ENCODE measurements at regions not wholly inside any gene's neighbourhood (a gene's known extent, or its start where the extent isn't known, plus 50 kb on each side); places are given as distances from the start of the nearest gene placed in this dataset.
"Not testable (repeated sequence)": the region's sequence is repeated elsewhere in the genome, so short reads cannot be mapped to it uniquely, and the experiment has no call there.

DNA sequence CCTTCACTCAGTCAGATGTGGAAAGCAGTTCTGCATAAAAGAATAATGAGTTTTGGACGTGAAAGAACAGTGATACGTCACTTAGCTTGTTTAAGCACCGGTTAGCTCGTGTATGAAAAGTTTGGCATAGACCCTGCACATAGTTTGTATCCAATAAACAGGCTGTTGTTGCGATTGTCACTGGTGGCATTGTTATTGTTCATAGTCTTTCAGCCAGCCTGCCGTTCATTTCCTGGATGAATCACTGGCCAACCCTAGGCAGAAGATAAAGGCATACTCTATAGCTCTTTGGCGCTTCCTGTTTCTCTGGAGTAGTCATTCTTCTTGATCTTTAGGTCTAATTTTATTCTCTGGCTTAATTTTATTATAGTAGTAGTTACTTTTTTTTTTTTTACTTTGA lies 57.8 kb upstream of the ANKRD30A start:
- no peak for DNase-seq

DNA sequence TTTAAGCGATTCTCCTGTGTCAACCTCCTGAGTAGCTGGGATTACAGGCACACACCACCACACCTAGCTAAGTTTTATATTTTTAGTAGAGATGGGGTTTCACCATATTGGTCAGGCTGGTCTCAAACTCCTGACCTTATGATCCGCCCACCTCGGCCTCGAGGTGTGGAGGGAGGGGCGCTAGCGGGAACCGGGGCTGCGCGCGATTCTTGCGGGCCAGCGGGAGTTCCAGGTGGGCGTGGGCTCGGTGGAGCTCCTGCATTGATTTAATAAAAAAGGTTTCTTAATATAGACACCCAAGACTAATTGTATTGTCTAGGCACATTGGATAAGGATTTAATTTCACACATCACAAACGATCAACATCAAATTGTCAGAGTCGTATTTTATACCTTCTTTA lies 63.1 kb upstream of the ANKRD30A start:
- not testable (repeated sequence) for DNase-seq

DNA sequence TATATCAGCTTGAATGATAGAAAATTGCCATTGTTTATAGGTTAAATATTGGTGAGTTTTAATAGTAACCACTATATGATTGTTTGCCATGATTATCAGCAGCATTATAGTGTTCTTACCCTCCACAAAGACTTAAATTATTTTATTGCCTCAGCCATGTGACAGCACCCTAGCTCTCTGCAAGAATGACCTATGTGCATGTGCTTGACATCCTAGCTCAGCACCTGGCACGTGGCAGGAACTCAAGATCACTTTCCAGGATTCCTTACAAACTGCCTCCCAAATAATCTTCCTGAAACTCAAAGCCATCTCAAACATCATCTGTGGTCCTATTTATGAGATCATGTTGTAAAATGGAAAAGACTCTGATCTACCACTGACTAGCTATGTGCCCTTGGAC lies 68.1 kb upstream of the ANKRD30A start:
- DNase-seq, result no peak

DNA sequence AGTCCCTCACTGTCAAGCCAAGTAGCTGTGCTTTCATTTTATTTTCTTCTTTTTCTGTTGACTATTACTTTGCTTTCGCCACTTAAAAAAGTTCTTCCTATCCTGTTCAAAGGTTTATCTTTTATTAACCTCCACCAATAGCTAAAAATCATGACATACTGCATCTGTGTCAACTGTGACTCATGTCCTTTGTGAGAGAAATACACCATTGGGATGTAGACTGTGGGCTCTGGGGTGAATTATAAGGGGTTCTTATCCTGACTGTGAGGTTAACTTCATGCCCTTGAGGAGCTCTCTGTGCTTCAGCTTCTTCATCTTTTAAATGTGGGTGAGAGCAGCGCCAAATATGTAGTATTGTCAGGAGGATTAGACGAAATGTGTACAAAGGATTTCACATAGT lies 71.9 kb upstream of the ANKRD30A start:
- no peak for DNase-seq

DNA sequence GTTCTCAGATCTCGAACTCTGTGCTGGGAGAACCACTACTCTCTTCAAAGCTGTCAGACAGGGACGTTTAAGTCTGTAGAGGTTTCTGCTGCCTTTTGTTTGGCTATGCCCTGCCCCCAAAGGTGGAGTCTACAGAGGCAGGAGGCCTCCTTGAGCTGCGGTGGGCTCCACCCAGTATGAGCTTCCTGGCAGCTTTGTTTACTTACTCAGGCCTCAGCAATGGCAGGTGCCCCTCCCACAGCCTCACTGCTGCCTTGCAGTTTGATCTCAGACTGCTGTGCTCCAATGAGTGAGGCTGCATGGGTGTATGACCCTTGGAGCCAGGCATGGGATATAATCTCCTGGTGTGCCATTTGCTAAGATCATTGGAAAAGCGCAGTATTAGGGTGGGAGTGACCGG lies 75.4 kb upstream of the ANKRD30A start:
- not testable (repeated sequence) for DNase-seq

DNA sequence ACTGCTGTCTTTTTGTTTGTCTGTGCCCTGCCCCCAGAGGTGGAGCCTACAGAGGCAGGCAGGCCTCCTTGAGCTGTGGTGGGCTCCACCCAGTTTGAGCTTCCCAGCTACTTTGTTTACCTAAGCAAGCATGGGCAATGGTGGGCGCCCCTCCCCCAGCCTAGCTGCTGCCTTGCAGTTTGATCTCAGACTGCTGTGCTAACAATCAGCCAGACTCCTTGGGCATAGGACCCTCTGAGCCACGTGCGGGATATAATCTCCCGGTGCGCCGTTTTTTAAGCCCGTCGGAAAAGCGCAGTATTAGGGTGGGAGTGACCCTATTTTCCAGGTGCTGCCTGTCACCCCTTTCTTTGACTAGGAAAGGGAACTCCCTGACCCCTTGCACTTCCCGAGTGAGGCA lies 81.1 kb upstream of the ANKRD30A start:
- not testable (repeated sequence) for DNase-seq

DNA sequence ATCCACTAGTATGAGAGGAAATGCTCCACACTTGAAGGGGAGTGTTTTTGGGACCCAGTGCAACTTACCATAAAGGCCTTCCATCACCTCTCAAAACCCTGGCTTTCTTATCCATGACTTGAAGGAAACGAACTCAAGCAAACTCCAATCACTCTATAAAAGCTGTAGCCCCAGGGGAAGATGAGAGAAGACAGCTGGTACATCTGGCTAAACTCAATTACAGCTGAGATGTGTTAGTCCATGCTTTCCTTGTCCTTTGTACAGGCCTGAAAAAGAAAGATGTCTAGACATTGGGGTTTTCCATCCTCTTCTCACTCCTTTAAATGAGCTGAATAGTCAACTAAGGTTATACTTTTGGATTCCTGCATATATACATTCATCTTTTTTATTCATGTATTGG lies 89.5 kb upstream of the ANKRD30A start:
- DNase-seq, result no peak

DNA sequence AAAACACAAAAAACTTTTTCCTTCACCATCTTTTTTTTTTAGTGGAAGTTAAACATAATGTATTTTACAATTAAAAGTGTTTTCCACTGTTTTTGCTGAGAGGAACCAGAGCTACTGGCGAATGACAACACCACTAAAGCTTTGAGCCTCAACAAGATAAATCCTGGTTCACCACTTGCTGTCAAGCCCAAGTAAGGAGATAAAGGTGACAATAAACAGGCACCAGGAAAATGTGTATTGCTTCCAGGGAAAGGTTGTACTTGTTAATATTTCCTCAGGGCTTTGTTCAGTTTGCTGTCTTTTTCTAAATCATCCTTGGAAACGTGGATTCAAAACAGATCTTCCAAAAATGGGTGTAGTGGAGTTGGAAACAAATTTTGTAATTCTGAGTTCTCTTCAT lies 109.9 kb upstream of the ANKRD30A start:
- DNase-seq, result no peak

DNA sequence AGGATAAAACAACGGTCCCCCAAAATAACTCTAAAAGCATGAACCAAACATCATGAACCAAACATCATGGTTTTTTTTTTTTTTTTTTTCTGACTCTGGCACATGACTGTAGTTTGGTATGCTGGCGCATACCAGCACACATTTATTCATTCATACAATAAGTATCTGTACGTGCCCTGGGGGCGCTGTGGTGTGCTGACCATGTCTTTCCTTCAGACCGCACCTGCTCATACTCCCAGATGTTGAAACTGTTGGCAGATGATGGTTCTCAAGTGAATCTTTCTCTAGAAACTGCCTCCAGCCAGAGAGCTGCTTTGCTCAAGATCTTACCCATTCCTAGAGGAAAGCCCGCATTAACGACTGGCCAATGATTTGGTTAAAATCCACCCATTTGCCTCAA lies 114.7 kb upstream of the ANKRD30A start:
- no peak for DNase-seq

DNA sequence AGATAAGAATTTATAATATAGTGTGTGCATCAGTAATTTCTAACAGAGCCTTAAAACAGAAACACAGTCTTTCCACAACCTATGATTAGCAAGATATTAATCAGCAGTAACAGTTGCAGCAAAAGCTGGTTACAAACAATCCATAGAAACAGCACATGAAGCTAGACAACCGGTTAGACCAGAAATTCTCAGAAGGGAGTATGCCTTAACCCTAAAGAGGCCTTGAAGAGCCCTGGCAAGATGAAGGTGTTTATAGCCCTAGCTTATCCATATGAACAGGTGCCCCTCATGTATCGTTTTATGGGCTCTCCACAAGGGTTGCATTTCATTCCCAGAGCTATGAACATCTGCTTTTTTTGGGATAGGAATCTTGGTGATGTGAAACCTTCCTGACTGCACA lies 117.1 kb upstream of the ANKRD30A start:
- not testable (repeated sequence) for DNase-seq

DNA sequence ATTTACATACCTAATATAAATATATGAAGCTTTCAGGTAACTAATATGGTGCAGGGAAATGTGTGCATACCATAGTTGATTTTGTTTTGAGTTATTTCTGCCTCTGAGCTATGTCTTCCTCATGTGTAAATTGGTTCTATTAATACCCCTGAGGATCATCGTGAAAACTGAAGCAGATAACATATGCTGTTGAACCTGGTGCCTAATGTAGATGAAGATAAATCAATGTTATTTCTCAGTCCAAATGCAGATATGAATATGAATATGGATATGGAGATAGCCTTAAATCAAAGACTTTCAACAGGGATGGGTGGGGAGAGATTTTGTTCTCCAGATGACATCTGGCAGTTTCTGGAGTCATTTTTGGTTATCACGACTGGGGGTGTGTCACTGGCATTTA lies 122.3 kb upstream of the ANKRD30A start:
- no peak for DNase-seq

DNA sequence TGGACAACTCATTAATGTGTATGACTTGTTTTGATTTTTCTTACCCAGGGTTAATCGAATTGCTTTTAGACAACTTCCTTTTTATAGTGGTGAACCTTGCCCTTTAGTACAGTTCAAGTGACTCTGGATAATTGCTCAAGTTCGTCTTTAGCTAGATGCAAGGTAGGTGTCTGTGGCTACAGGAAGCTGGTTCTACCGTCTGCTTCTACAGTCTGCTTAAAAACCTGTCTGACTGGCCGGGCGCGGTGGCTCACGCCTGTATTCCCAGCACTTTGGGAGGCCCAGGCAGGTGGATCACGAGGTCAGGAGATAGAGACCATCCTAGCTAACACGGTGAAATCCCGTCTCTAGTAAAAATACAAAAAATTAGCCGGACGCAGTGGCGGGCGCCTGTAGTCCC lies 129.6 kb upstream of the ANKRD30A start:
- not testable (repeated sequence) for DNase-seq

DNA sequence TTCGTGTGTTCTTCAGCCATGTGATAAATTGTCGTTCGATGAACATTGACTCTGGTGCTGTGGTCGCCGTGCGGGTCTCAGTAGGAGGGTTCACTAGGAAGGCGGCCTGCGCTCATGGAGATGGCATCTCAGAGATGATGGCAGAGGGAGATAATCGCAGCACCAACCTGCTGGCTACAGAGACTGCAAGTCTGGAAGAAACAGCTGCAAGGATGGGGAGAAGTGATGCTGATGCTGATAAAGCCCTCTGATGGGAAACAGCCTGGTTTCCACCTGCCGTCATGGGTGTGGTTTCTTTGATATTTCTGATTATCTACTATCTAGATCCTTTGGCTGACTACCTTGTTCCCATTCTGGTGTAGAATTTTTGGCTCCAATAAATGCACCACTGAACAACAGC lies 130.5 kb upstream of the ANKRD30A start:
- DNase-seq, result no peak

DNA sequence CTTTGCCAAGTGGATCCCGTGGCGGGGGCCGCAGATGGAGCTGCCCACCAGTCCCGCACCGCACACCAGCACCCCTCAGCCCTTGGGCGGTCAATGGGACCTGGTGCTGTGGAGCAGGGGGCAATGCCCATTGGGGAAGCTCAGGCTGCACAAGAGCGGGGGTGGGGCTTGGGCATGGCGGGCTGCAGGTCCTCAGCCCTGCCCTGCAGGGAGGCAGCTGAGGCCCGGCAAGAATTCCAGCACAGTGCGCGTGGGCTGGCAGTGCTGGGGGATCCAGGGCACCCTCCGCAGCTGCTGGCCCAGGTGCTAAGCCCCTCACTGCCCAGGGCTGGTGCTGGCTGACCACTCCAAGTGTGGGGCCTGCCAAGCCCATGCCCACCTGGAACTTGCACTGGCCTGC lies 136.2 kb upstream of the ANKRD30A start:
- no peak for DNase-seq

DNA sequence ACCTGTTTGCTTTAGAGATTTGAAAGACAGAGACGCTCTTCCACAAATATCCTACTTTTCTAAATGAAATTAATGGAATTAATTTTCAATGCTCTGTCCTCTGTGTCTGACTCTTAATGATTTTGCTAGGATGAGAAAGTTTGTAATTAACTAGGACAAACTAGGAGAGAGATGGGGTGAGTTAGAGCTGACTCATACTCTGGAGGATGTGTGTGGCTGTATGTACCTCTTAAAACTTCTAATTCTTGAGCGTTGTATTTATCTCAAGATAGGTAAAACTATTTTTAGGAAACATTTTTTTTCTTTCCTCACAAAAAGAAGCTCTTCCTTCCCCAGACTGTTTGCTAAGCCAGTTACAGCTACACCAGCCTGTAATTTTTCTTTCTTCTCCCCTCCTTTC lies 178.8 kb upstream of the ANKRD30A start:
- no peak for DNase-seq

DNA sequence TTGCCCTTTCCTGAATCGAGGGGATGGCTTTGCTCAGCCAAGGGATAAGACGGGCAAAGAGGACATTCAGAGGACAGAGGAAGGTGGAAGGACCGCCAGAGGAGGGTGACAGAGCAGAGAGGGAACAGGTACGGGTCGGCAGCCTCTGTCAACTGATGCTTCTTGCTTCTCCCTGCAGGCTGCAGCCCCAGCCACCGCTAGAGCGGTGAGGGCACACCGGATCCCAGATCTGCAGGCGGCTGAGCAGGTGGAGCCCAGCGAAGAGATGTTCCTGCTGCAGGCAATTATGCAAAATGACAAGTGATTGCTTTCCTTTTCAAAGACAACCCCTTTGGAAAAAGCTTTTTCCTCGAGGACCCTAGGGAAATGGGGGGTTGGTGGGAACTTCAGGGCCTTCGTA lies 181.9 kb upstream of the ANKRD30A start:
- no peak for DNase-seq

DNA sequence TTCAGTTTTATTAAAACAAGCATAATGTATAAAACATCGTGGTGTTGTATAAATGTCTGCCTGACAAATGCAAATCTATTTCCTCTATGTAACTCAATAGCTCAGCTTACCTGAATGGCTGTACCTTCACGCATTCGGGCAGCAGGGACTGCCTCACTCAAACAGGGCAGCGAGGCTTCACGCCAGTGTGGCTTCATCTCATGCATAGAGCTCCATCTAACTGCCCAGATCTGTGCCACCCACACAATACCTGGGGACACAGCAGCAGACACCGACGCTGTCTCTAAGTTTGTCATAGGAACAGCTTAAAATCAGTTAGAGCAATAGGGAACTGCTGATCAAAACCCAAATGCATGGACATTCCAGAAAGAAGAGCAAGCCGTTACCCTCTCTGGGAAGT lies 182.8 kb upstream of the ANKRD30A start:
- DNase-seq, result no peak

DNA sequence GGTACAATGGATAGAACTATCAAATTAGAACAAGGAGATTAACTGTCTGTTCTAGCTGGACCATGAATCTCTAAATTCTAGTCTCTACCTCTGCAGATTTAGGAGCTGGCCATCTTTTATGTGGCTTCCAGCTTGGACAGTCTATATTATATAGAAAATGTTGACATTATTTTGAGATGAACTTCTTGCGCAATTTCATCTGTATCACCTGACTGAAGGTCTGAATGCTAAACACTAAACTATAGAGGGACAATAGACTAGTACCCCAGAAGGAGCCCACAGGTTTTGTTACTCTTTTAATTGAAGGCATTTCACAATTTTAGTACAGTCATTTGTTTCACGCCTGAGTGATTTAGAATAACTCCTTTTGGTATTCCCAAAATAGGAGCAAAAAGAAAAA lies 222.4 kb upstream of the ANKRD30A start:
- no peak for DNase-seq

DNA sequence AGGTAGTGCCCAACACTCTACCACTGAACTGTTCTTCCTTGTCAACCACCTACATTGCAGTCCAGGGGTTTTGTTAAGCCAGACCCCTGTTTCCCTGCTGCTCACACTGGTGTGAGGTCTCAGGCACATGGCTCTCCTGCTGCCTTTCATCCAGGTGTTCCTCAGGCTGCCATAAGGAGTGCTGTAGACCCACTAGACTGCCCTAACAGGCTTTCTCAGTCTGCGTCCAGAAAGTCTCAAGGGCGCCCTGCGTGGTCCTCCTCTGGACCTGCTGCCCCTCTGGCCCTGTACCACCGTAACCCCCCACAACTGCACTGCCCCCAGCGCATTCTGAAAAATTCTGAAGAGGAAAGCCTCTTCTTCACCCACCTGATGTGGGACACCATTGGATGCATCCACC lies 225.7 kb upstream of the ANKRD30A start:
- DNase-seq, result no peak

DNA sequence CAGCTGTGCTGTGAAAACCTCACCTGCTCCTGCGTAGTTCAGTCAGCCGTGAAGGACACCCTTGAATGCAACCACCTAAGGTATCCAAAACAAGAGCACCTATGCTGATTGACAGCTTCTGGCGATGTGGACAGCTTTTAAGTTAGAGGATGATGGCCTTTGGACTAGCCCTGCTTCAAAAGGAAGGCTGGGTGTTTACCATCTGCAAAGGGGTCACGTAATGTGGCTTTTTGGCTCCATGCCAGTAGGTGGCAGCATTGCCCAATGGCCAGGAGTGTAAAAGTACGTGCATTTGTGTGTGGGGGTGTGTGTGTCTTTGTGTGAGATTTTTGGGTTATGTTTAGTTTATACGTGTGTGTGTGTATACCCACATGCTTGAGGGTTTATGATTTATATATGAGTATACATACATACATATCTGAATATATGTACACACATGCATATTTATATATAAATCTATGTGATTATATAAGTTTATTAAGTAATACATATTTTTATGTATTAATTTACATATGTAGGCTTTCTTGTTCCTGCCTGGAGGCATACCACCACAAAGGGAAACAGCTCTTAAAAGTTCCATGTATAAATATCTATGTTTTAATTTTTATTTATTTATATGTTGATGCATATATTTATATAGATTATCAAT lies 236.3 kb upstream of the ANKRD30A start:
- no peak for DNase-seq

DNA sequence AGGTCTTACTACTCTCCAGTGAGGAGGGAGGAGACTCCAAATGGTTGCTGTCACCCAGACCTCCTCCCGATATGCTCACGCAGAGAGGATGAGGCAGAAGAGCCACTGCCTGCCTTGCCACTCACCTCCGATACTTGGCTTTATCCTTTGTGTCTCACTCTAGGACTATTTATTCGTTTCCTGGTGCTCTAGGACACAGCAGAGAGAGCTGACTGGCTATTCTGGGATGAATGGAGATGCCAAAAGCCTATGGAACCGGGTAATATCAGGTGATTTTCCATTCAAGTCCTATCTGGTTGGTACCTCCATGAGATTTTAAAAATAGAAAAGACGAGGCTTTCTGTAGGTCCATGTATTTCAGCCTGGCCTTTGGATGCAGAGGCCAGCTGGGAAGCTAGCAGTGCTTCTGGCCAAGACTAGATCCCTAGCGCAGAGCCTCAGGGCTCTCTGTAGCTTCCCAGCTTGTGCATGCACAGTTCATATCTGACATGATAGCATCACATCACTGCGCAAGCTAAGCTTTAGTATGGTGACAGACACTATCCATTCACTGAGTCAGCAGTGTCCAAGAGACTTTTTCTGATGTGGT lies 239.0 kb upstream of the ANKRD30A start:
- DNase-seq, result no peak

DNA sequence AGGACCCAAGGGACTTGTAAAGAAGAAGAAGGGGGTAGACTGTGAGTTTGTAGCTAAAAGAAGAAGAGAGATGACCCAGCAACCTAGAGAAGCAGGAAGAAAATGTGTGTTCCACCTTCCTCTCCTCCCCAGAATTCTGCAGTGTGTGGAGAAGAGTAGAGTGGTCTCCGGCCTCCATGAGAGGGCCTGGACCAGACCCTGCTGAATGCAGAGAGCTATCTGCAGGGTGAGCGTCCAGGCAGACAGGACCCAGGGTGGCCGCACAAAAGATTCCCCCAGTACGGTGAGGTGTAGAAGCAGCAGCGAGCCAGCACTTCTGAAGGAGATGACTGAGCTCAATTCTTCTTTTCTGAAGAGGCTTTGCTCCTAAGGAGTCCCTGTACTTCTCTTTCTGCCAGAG lies 239.7 kb upstream of the ANKRD30A start:
- DNase-seq, result no peak

DNA sequence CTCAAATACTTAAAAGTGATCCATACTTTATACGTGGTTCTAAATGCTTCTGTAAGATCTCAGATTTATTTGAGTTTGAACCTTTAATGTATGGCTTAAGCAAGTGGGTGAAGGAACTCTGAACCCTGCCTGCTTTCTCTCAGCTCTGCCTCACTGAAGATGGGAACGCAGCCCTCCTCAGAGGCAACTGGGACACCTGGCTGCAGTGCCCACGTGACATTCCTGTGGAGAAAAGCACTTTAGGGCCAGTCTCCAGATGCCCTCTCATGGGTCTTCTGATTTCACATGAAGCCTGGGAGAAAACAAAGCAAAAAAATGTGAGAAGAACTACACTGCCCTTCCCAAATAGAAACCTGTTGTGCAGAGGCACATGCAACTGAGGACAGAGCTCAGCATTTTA lies 242.6 kb upstream of the ANKRD30A start:
- no peak for DNase-seq

DNA sequence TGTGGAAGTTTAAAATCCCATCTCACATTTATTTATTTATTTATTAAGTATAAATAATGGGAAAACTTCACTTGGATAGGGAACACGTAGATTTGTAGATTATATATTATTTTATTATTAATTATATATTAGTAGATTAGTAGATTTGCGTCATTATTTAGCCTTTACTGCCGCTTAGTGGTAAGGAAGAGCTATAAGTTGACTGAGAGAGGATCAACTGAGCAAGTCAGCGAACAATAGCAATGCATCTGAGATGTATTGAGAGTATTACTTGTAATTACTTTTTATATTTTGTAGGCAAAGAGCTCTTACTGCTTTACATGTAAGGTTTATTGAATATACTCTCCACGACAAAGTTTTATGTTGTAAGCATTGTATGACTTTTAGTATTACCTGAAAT lies 244.5 kb upstream of the ANKRD30A start:
- DNase-seq, result peak; percentile 47

DNA sequence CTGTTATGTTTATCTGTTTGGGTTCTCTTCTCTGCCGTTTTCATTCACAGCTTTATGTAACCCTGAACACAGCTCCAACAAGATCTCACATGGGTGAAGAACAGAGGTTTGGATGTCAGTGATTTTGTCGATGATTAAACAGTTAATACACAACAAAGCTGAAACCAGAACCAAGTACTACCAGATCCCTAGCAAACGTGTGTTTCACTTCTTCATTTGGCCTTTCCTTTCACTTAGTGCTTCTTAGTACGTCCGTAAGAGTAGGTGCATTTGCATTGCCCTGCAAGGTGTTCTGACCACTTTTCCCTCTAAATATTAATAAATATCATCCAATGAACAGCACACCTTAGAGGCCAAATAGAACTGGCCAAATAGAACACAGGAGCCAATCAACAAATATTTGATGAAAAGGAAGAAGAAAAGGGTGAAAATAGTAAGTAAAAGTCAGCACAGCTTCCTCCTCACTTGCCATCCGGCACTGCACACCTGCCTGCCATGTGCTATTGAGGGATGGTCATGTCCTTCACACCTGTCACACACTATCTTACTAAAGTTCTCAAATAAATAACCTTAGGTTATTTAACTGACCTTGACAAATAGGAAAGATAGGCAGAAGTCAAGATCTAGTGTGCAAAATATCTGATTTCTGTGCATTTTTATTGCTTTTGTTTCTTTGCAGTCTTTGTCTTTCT lies 252.6 kb upstream of the ANKRD30A start:
- DNase-seq, result no peak
